Transverse colon (tissue), 4 donors: ENCODE measurements at regions not wholly inside any gene's neighbourhood (a gene's known extent, or its start where the extent isn't known, plus 50 kb on each side); places are given as distances from the start of the nearest gene placed in this dataset.

Experiments used
- POLR2A ChIP-seq: fragments of 450-650 bp; IDR thresholded peaks from one replicate; pipeline ENCODE4 v1.6.1; 2016; ENCODE audit warnings: antibody characterized with exemption, mild to moderate bottlenecking, moderate library complexity
- POLR2AphosphoS5 ChIP-seq, 3 donors: sonication (generic); formaldehyde crosslinking; IDR thresholded peaks; one replicate each; pipeline ENCODE4 v1.6.1; 2016; ENCODE audit warnings: antibody characterized with exemption in 3 of 3
- TF ChIP-seq, protein P1 (sequence below), 5 experiments: fragments of 200-600 bp in 3 of 5; fragments of 450-650 bp in 2 of 5; sonication (generic) in 3 of 5; IDR thresholded peaks; 1 replicate in 2 of 5; 2 replicates in 3 of 5; pipeline ENCODE4 v1.5.1; 2016 to 2017; ENCODE audit warnings: antibody characterized with exemption in 5 of 5, inconsistent platforms in 3 of 5, mild to moderate bottlenecking in 2 of 5, moderate library complexity in 1 of 5

DNA sequence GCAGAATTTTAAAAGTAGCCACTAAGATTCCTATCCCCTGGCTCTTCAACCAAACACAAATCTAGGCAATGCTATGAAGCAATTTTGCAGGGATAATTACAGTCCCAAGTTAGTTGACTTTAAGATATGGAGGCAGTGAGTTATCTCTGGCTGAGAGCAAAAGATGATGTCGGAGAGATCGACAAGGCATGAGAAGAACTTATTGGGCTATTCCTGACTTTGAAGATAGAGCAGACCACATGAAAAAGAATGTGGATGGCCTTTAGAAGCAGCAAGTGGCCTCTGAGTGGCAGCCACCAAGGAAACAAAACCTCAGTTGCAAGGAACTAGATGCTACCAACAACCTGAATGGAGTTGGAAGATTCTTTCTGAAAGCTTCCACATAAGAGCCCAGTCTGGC, 58.2 kb upstream of the PPM1B start:
- TF ChIP-seq POLR2AphosphoS5 (IDR thresholded peaks at IDR 0.05) (no peak), POLR2A (no peak)
- TF ChIP-seq, protein P1, sequence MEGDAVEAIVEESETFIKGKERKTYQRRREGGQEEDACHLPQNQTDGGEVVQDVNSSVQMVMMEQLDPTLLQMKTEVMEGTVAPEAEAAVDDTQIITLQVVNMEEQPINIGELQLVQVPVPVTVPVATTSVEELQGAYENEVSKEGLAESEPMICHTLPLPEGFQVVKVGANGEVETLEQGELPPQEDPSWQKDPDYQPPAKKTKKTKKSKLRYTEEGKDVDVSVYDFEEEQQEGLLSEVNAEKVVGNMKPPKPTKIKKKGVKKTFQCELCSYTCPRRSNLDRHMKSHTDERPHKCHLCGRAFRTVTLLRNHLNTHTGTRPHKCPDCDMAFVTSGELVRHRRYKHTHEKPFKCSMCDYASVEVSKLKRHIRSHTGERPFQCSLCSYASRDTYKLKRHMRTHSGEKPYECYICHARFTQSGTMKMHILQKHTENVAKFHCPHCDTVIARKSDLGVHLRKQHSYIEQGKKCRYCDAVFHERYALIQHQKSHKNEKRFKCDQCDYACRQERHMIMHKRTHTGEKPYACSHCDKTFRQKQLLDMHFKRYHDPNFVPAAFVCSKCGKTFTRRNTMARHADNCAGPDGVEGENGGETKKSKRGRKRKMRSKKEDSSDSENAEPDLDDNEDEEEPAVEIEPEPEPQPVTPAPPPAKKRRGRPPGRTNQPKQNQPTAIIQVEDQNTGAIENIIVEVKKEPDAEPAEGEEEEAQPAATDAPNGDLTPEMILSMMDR (IDR thresholded peaks at IDR 0.05), result no peak
